Lower leg skin (tissue), 3 donors: ENCODE measurements at regions not wholly inside any gene's neighbourhood (a gene's known extent, or its start where the extent isn't known, plus 50 kb on each side); places are given as distances from the start of the nearest gene placed in this dataset.

Experiments used
- POLR2A ChIP-seq, 2 donors: fragments of 450-650 bp; IDR thresholded peaks; one replicate each; pipeline ENCODE4 v1.6.1; 2016 to 2017; ENCODE audit warnings: antibody characterized with exemption in 2 of 2, mild to moderate bottlenecking in 1 of 2, moderate library complexity in 1 of 2
- TF ChIP-seq, protein P1 (sequence below), 3 donors: fragments of 450-650 bp; IDR thresholded peaks; one replicate each; pipeline ENCODE4 v1.5.1; 2016; ENCODE audit warnings: antibody characterized with exemption in 3 of 3, mild to moderate bottlenecking in 3 of 3, moderate library complexity in 2 of 3

DNA sequence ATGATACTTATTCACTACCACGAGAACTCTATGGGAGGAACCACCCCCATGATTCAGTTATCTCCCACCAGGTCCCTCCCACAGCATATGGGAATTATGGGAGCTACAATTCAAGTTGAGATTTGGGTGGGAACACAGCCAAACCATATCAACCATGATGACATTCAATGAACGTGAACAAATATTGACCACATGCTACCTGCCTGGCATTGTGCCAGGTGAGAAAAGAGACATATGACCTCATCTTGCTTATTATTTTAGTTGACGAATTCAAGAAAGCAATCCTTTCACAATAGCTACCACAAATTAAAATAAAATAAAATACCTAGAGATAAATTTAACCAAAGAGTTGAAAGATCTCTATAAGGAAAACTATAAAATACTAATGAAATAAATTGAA, 286.5 kb upstream of the CRIM1 start:
- TF ChIP-seq, protein P1, sequence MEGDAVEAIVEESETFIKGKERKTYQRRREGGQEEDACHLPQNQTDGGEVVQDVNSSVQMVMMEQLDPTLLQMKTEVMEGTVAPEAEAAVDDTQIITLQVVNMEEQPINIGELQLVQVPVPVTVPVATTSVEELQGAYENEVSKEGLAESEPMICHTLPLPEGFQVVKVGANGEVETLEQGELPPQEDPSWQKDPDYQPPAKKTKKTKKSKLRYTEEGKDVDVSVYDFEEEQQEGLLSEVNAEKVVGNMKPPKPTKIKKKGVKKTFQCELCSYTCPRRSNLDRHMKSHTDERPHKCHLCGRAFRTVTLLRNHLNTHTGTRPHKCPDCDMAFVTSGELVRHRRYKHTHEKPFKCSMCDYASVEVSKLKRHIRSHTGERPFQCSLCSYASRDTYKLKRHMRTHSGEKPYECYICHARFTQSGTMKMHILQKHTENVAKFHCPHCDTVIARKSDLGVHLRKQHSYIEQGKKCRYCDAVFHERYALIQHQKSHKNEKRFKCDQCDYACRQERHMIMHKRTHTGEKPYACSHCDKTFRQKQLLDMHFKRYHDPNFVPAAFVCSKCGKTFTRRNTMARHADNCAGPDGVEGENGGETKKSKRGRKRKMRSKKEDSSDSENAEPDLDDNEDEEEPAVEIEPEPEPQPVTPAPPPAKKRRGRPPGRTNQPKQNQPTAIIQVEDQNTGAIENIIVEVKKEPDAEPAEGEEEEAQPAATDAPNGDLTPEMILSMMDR (IDR thresholded peaks at IDR 0.05) = no peak
- TF ChIP-seq POLR2A (IDR thresholded peaks at IDR 0.05) = no peak
